Activated naive CD8-positive, alpha-beta T cell treated with anti-CD3 and anti-CD28 coated beads, Interleukin-2, amount 10 ng/mL, durations not matched to agents 7 days and 5 days (primary cell): ENCODE measurements at regions not wholly inside any gene's neighbourhood (a gene's known extent, or its start where the extent isn't known, plus 50 kb on each side); places are given as distances from the start of the nearest gene placed in this dataset.
"Not testable (repeated sequence)": the region's sequence is repeated elsewhere in the genome, so short reads cannot be mapped to it uniquely, and the experiment has no call there.

Experiments used
- ATAC-seq: fragments of 150-1000 bp; cut with Tn5 transposase; one replicate; pipeline ENCODE4 v1.10.0; 2021; ENCODE audit warnings: low read depth, moderate library complexity
- POLR2A ChIA-PET: fragments of 350-600 bp; sonication (Branson Sonifier 250); formaldehyde crosslinking; loops from one replicate; lab custom pipeline; 2021; ENCODE audit warnings: antibody characterized with exemption; lab: Charles Lee
- DNase-seq: peaks from one replicate; pipeline ENCODE4 v3.0.0; 2021
- H3K27ac Mint-ChIP-seq: one replicate; pipeline ENCODE4 v1.8.0; 2022; ENCODE audit warnings: mild to moderate bottlenecking, mixed read lengths
- H3K27me3 Mint-ChIP-seq: one replicate; pipeline ENCODE4 v1.8.0; 2022; ENCODE audit warnings: mild to moderate bottlenecking, moderate library complexity, mixed read lengths
- H3K36me3 Mint-ChIP-seq: one replicate; pipeline ENCODE4 v1.8.0; 2021; ENCODE audit warnings: mild to moderate bottlenecking, mixed read lengths
- H3K4me1 Mint-ChIP-seq: one replicate; pipeline ENCODE4 v1.8.0; 2021; ENCODE audit warnings: mixed read lengths
- H3K4me3 Mint-ChIP-seq: one replicate; pipeline ENCODE4 v1.8.0; 2022; ENCODE audit warnings: mild to moderate bottlenecking, moderate library complexity, mixed read lengths
- H3K9me3 Mint-ChIP-seq: one replicate; pipeline ENCODE4 v1.8.0; 2021; ENCODE audit warnings: mixed read lengths

DNA sequence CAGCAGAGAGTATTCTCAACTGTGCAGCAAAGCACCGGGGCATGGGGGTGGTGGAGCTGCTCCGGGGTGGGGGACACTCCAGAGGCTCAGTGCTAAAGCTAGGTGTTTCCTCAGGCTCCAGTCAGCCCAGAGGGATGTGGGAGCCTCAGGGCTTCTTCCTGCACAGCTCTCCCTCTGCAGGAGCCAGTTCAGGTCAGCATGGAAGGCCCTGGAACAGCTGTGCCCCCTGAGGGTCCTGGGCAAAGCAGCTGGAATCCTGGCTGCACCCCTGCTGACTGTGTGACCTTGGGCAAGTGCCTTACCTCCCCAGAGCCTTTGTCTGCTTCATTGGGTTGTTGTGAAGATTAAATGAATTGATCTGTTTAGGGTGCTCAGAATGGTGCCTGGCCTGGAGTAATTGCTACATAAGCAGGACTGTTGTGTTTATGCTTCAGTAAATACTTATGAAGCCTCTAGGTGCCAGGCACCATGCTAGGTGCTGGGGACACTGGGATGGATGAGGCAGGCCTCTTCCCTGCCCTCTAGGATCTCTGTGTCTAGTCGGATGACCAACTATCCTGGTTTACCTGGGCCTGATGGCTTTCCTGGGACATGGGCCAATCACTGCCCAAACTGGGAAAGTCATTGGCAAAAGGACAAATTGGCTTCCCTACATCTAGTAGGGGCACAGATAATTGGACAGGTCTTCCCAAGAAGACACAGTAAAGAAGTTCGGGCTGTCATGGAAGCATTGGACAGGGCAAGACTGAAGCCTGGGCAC lies 64.2 kb upstream of the LCTL start:
- Mint-ChIP-seq H3K36me3 (no peaks in the 10 kb centered on the region), H3K4me3 (no peak overlapping the region), H3K9me3 (no peaks in the 10 kb centered on the region), H3K27ac (no peak overlapping the region), H3K4me1 (no peaks in the 10 kb centered on the region), H3K27me3 (peaks cover 7% of the 10 kb centered on the region)
- POLR2A ChIA-PET: no interaction called here
- ATAC-seq (no peak), DNase-seq (no peak)

DNA sequence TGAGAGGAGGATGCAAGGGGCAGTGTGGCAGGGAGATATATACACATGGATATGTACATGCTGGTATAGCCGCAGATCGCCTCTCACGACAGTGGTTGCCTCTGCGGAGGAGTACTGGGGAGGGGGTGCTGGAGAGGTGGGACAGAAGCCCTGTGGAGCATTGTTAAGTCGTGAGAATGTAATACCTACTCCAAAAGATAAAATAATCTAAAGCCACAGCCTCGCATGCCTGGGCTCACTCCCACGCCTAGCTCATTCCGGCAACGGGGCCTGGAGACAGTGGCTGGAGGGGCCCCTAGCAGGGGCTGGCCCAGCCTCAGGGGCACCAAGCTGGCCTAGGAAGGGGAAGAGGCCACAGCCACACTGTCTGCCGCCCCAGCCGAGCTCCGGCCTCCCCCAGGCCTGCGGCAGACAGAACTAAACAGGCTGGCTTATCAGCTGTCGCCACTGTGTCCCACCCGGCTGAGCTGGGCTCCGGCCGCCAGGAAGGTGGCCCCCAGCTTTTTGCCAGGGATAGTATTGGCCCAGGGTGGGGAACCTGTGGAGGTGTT lies 65.1 kb upstream of the LCTL start:
- Mint-ChIP-seq H3K4me1 (no peaks in the 10 kb centered on the region), H3K27ac (peak overlapping the region; percentile 36), H3K36me3 (no peaks in the 10 kb centered on the region), H3K27me3 (peaks cover 11% of the 10 kb centered on the region), H3K4me3 (no peak overlapping the region), H3K9me3 (no peaks in the 10 kb centered on the region)
- POLR2A ChIA-PET: no interaction called here
- no peak for DNase-seq
- ATAC-seq: no peak

DNA sequence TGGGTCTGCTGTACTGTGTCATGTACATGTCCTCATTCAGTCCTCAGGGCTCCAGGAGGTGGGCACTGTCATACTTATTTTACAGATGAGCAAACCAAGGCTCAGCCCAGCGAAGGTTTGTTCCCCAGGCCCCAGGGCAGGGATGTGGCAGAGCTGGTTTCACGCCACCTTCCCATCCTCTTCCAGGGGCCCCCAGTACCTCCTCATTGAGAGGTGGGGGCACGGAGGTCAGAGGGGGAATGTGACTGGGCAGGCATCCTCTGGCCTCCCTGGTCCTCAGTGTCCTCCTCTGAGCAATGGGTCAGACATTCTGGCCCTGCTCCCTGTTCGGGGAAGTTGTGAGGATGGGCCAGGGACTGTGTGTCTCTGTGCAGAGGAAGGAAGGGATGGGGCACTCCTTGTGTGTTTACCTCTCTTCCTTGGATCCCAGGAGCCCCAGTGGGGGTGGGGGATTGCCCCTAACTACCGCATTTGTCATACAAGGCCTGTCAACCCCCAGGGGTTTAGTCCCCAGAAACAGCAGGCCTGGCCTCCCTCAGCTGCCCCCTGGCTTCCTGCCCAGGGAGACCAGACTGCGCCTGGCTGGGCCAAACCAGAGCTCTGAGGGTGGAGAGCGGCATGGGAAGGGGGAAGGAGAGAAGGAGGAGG lies 65.9 kb upstream of the LCTL start:
- no peaks in the 10 kb centered on the region for H3K4me1 Mint-ChIP-seq
- no peaks in the 10 kb centered on the region for H3K9me3 Mint-ChIP-seq
- ATAC-seq: no peak
- no peak overlapping the region for H3K27ac Mint-ChIP-seq
- peaks cover 7% of the 10 kb centered on the region for H3K27me3 Mint-ChIP-seq
- H3K36me3 Mint-ChIP-seq: no peaks in the 10 kb centered on the region
- POLR2A ChIA-PET: no interaction called here
- H3K4me3 Mint-ChIP-seq: no peak overlapping the region
- no peak for DNase-seq

DNA sequence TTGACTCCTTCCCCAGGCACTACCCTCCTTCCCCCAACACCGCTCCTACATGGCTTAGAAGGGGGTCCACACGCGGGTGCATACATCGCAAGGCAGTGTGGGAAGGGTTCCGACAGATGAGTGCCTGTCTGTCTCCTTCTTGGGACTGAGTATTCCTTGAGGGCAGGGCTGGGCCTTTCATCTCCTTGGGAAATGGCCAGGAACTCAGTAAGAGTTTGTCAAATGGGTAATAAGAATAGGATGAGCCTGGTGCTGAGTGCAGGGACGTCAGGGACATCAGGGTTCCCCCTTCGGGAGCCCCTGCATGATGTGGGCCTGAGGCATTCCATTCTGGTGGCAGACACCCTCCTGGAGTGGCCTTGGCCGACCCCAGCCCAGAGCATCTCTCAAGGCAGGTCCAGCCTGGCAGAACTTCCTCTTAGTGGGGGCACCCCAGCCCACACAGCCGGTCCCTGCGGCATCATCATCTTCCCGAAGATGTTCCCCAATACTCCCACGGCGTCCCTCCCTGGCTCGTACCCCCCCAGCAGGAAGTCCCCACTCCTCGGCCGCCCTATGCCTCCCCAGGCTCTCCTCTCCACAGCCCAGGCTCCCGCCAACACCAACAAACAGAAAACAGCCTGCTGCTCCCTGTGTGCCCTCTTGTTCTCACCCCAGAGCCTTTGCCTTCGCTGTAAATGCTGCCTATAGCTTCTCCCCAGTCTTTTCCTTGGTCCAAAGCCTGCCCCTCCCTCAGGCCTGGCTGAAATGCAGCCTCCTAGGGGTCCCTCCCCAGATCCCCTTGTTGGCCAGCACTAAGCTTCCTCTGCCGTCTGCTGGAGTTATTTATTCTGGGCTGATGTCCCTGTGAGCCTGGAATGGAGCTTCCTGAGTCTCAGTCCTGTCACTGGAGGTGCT lies 67.5 kb upstream of the LCTL start:
- H3K27me3 Mint-ChIP-seq: peaks cover 6% of the 10 kb centered on the region
- H3K27ac Mint-ChIP-seq: no peak overlapping the region
- no peak for DNase-seq
- H3K4me3 Mint-ChIP-seq: no peak overlapping the region
- no peaks in the 10 kb centered on the region for H3K9me3 Mint-ChIP-seq
- ATAC-seq: no peak
- no peaks in the 10 kb centered on the region for H3K36me3 Mint-ChIP-seq
- POLR2A ChIA-PET: no interaction called here
- peaks cover 6% of the 10 kb centered on the region for H3K4me1 Mint-ChIP-seq

DNA sequence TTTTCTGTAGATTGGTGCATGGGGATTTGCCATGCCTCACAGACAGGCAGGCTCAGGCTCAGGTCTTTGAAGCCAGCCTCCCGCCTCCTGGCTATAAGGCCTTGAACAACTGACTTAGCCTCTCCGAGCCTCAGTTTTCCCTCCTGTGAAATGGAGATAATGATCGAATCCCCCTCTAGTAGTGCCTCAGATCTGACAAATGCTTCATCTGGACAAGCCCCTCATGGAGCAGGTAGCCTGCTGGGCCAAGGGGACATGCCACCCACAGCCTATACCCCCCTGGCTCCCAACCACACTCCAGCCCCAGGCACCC lies 68.1 kb upstream of the LCTL start:
- no peaks in the 10 kb centered on the region for H3K36me3 Mint-ChIP-seq
- no peaks in the 10 kb centered on the region for H3K9me3 Mint-ChIP-seq
- no peak for DNase-seq
- H3K4me1 Mint-ChIP-seq: peaks cover 11% of the 10 kb centered on the region
- H3K4me3 Mint-ChIP-seq: no peak overlapping the region
- peak overlapping the region; percentile 22 for H3K27ac Mint-ChIP-seq
- ATAC-seq: no peak
- H3K27me3 Mint-ChIP-seq: peaks cover 6% of the 10 kb centered on the region
- POLR2A ChIA-PET: no interaction called here

DNA sequence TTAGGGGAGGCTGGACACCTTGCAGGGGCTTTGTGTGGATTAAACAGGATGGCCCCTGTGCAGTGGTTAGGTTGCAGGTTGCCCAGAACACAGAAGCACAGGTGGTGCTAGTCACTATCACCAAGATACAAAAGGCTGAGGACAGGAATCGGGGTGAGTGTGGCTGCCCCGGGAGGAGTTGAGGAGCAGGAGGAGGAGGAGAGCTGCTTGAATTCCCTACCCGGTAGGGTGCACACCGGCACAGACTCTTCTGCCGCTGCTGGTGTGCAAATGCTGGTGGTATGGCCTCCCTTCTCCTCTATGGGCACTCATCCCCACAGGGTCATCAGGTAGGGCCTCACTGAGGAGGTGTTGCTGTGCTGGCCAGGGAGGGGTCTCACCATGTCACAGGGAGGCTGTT lies 67.5 kb upstream of the SMAD6 start:
- peaks cover 6% of the 10 kb centered on the region for H3K27me3 Mint-ChIP-seq
- ATAC-seq (no peak), DNase-seq (no peak)
- no peaks in the 10 kb centered on the region for H3K36me3 Mint-ChIP-seq
- POLR2A ChIA-PET: no interaction called here
- H3K27ac Mint-ChIP-seq: no peak overlapping the region
- H3K9me3 Mint-ChIP-seq: no peaks in the 10 kb centered on the region
- peaks cover 13% of the 10 kb centered on the region for H3K4me1 Mint-ChIP-seq
- no peak overlapping the region for H3K4me3 Mint-ChIP-seq

DNA sequence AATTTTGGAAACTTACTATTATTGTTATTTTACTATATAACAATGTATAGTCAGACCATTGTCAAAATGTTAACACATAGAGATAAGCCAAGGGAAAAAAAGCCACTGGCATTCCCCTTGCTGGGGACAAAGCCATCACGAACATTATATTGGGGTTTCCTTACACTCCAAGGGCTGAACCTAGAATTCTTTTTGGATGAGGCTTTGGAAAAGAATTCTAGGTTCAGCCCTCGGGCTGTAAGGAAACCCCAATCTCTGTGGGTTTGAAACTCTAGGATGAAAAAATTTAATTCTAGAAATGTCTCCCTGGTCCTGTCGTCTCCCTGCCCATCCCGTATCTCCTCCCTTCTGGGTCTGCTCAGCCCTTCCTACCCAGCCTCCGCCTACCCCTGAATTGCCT lies 67.0 kb upstream of the SMAD6 start:
- ATAC-seq (no peak), DNase-seq (no peak)
- H3K27me3 Mint-ChIP-seq: peaks cover 6% of the 10 kb centered on the region
- no peaks in the 10 kb centered on the region for H3K9me3 Mint-ChIP-seq
- H3K36me3 Mint-ChIP-seq: no peaks in the 10 kb centered on the region
- H3K4me1 Mint-ChIP-seq: peaks cover 13% of the 10 kb centered on the region
- no peak overlapping the region for H3K27ac Mint-ChIP-seq
- POLR2A ChIA-PET: no interaction called here
- H3K4me3 Mint-ChIP-seq: no peak overlapping the region

DNA sequence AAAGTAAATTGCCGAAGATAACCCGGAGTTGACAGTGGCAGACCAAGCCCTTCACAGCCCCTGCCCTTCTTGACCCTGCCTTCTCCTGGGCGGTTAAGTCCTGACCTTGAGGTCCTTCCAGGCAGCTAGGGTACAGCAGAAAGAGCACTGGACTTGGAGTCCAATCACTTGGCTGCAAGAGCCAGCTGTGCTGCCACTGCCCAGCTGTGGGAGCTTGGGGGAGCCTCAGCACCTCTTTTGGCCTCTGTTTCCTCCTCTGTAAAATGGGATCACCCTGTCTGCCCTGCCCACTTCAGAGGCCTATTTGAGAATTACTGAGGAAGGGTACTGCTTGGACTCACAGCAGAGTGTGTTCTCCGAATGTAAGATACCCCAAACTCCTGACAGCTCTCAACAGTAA lies 66.2 kb upstream of the SMAD6 start:
- ATAC-seq (no peak), DNase-seq (no peak)
- Mint-ChIP-seq H3K36me3 (no peaks in the 10 kb centered on the region), H3K27me3 (peaks cover 6% of the 10 kb centered on the region), H3K4me1 (peaks cover 13% of the 10 kb centered on the region), H3K9me3 (no peaks in the 10 kb centered on the region), H3K4me3 (no peak overlapping the region), H3K27ac (peak overlapping the region; percentile 42)
- POLR2A ChIA-PET: no interaction called here

DNA sequence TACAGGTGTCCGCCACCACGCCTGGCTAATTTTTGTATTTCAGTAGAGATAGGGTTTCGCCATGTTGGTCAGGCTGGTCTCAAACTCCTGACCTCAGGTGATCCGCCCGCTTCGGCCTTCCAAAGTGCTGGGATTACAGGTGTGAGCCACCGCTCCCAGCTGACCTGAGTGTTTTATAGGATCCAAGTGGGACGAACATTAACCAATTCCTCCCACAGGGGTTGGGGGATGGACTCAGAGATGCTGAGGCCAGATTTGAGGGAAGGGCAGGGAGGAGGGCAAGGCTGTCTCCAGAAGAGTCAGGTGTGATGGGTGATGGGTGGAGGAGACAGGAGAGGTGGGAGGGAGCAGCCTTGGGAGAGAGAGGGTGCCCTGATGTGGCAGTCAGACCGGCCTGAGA lies 65.0 kb upstream of the SMAD6 start:
- H3K27ac Mint-ChIP-seq, ATAC-seq, H3K9me3 Mint-ChIP-seq, H3K36me3 Mint-ChIP-seq, DNase-seq, H3K27me3 Mint-ChIP-seq, POLR2A ChIA-PET, H3K4me3 Mint-ChIP-seq: not testable (repeated sequence)
- peaks cover 13% of the 10 kb centered on the region for H3K4me1 Mint-ChIP-seq

DNA sequence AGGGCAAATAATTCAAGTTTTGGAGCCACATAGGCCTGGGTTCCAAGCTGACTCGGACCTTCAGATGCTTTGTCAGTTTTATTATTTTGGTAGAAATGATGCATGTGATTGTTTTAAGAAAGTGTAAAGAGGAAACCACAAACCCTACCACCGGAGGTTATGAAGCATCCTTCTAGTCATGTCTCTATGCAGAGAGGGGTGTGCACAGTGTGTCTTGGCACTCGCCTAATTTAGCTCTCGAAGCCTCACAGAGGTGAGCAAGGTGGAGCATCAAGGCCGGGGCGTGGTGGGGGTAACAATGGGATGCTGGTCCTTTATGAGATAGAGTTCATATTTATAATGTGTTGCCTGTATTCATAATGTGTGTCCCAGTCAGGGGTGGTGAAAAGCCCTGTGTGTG lies 63.7 kb upstream of the SMAD6 start:
- H3K9me3 Mint-ChIP-seq: no peaks in the 10 kb centered on the region
- POLR2A ChIA-PET: interaction anchor here (0.6 to 1.2 kb wide), 4 partner anchors 13 to 82 kb away, joined by 3 to 4 read pairs (median 4); no protein-coding TSS in a partner anchor

DNA sequence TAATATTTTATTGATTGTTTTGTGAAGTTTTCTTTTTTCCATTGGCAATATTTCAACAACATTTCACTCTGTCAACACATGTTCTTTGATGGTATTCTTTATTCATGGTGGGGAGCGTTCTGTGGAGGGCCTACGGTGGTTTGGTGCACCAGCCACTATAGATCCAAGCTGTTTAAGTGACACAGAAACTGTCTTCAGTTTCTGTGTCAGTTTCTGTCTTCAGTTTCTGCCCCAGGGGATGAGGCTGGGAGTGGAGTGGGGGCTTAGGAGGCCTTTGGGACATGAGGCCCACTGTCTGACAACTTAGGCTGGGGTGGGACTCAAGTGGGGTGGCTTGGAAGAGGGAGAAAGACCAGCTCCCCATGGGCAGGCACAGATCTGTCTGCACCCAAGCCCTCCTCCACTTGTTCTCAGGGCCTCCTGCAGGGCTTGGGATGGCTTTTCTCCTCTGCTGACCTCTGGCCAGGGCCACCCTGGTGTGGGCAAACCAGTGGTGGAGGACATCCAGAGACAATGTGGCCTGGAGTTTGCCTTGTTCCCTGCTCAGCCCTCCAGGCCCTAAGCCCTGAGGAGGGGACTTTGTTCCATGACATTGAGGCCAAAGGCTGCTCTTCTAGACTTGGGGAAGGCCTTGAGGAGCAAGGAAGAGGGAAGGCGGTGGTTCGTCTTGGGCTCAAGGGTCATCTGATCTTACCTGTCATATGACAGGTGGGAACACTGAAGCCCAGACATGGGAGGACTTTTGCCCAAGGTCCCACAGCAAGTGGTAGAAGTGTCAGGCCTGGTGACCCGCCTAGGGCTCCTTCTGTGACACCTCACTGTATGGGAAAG lies 60.3 kb upstream of the SMAD6 start:
- Mint-ChIP-seq H3K4me1 (peaks cover 13% of the 10 kb centered on the region), H3K4me3 (no peak overlapping the region), H3K27ac (no peak overlapping the region), H3K27me3 (no peaks in the 10 kb centered on the region), H3K36me3 (no peaks in the 10 kb centered on the region), H3K9me3 (no peaks in the 10 kb centered on the region)
- no peak for ATAC-seq
- DNase-seq: no peak
- POLR2A ChIA-PET: no interaction called here

More for the DNA sequence above, 63.7 kb upstream of the SMAD6 start:
- no peaks in the 10 kb centered on the region for H3K36me3 Mint-ChIP-seq
- peak; percentile 46 for DNase-seq
- H3K27ac Mint-ChIP-seq: peak overlapping the region; percentile 67
- H3K4me1 Mint-ChIP-seq: peaks cover 13% of the 10 kb centered on the region
- H3K4me3 Mint-ChIP-seq: peak overlapping the region; percentile 42
- peak; percentile 98 for ATAC-seq
- peaks cover 6% of the 10 kb centered on the region for H3K27me3 Mint-ChIP-seq

DNA sequence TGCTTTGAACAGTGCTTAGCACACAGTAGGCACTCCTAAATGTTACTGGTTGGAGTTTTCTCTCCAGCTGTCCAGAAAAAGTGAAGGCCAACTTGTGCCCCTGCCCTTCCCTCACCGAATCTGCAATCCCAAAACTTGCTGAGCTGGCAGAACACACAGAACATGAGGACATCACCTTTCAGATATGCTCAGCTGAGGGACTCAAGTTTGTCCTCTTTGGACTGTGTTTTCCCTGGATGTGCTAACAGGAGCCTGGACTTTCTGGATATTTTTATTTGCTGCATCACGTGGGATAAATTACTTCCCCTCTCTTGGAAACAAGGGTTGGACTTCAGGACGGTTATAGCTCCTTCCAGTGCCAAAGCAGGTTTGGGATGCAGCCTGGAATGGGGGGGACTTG lies 59.5 kb upstream of the SMAD6 start:
- no peak overlapping the region for H3K4me3 Mint-ChIP-seq
- no peaks in the 10 kb centered on the region for H3K27me3 Mint-ChIP-seq
- ATAC-seq (no peak), DNase-seq (no peak)
- no peaks in the 10 kb centered on the region for H3K9me3 Mint-ChIP-seq
- no peak overlapping the region for H3K27ac Mint-ChIP-seq
- POLR2A ChIA-PET: no interaction called here
- no peaks in the 10 kb centered on the region for H3K36me3 Mint-ChIP-seq
- H3K4me1 Mint-ChIP-seq: peaks cover 13% of the 10 kb centered on the region

DNA sequence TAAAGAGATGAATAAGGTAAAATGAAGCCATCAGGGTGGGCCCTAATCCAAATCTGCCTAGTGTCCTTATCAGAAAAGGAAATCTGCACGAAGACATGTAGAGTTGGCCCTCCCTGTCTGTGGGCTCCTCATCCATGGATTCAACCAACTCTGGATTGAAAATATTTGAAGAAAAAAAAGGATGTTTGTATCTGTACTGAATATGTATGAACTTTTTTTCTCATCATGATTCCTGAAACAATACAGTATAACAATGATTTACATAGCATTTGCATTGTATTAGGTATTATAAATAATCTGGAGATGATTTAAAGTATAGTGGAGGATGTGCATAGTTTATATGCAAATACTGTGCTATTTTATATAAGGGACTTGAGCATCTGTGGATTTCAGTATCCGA lies 59.0 kb upstream of the SMAD6 start:
- no peaks in the 10 kb centered on the region for H3K36me3 Mint-ChIP-seq
- POLR2A ChIA-PET: no interaction called here
- DNase-seq: no peak
- no peaks in the 10 kb centered on the region for H3K27me3 Mint-ChIP-seq
- peaks cover 9% of the 10 kb centered on the region for H3K4me1 Mint-ChIP-seq
- H3K27ac Mint-ChIP-seq: no peak overlapping the region
- H3K9me3 Mint-ChIP-seq: no peaks in the 10 kb centered on the region
- no peak overlapping the region for H3K4me3 Mint-ChIP-seq
- no peak for ATAC-seq
